GM12878 (cell line): ENCODE measurements at regions not wholly inside any gene's neighbourhood (a gene's known extent, or its start where the extent isn't known, plus 50 kb on each side); places are given as distances from the start of the nearest gene placed in this dataset.
A peak's percentile ranks its signal among the peaks of the same experiment; 100 is the strongest.

Experiments
- ATAC-seq: fragments of 200-7000 bp; cut with Tn5 transposase; 3 replicates; pipeline ENCODE4 v1.9.1; 2020; ENCODE audit warnings: mild to moderate bottlenecking, moderate library complexity
- BruUV-seq: library from RNA; stranded (reverse); fragments of 400-500 nt; replicated peaks from 2 replicates; lab custom pipeline; 2021; lab: Mats Ljungman, UMichigan
- CTCF ChIA-PET: fragments of 300-600 bp; sonication (Branson Sonifier 250); formaldehyde crosslinking; extraction: SDS; loops from one replicate; lab custom pipeline; 2021; ENCODE audit warnings: inconsistent platforms; lab: Yijun Ruan, JAX
- POLR2A ChIA-PET: fragments of 350-600 bp; formaldehyde crosslinking; extraction: SDS; loops from one replicate; lab custom pipeline; 2021; ENCODE audit warnings: inconsistent platforms; lab: Charles Lee
- RAD21 ChIA-PET: fragments of 300-600 bp; sonication (Branson Sonifier 250); formaldehyde crosslinking; loops from one replicate; lab custom pipeline; 2023; ENCODE audit warnings: antibody characterized with exemption; ENCODE audit not compliant: unreplicated experiment; lab: Charles Lee
- SMC1A ChIA-PET: fragments of 300-600 bp; sonication (Branson Sonifier 250); formaldehyde crosslinking; loops from one replicate; lab custom pipeline; 2023; ENCODE audit not compliant: unreplicated experiment, uncharacterized antibody; lab: Charles Lee
- DNase-seq: peaks from one replicate; pipeline ENCODE4 v3.0.0-alpha.2; 2011; ENCODE audit warnings: low read depth, low spot score
- FAIRE-seq: peaks from 3 replicates; lab custom pipeline; 2011; peaks lifted over from hg19 to GRCh38; lab: Jason Lieb, UNC
- H2AFZ ChIP-seq: 2 replicates; pipeline ENCODE4 v1.6.0; 2011; ENCODE audit warnings: low read depth, low read length, control low read depth; ENCODE audit not compliant: control insufficient read depth
- H3K27ac ChIP-seq: 2 replicates; pipeline ENCODE4 v1.5.1; 2011; ENCODE audit warnings: control low read depth; ENCODE audit not compliant: control insufficient read depth, insufficient read depth
- H3K27me3 ChIP-seq, 2 experiments: replicated peaks in 1 of 2; 2 replicates each; pipeline versions ENCODE4 v1.6.0 to v1.6.1; 2011; ENCODE audit warnings: low read length in 1 of 2; ENCODE audit not compliant: control insufficient read depth in 2 of 2, insufficient read depth in 2 of 2
- H3K36me3 ChIP-seq, 2 experiments: 2 replicates each; pipeline ENCODE4 v1.5.1; 2011; ENCODE audit warnings: low read length in 1 of 2; ENCODE audit not compliant: control insufficient read depth in 2 of 2, insufficient read depth in 2 of 2
- H3K4me1 ChIP-seq: 2 replicates; pipeline ENCODE4 v1.6.1; 2011; ENCODE audit warnings: mild to moderate bottlenecking, low read length, moderate library complexity, mixed read lengths; ENCODE audit not compliant: control insufficient read depth, insufficient read depth
- H3K4me2 ChIP-seq: 2 replicates; pipeline ENCODE4 v1.6.0; 2011; ENCODE audit warnings: control low read depth; ENCODE audit not compliant: control insufficient read depth, insufficient read depth
- H3K4me3 ChIP-seq: fragments of 200-600 bp; sonication (generic); 2 replicates; pipeline ENCODE4 v1.5.1; 2016
- H3K79me2 ChIP-seq: 2 replicates; pipeline ENCODE4 v1.6.0; 2011; ENCODE audit warnings: low read length; ENCODE audit not compliant: control insufficient read depth, insufficient read depth
- H3K9ac ChIP-seq: 2 replicates; pipeline ENCODE4 v1.8.0; 2011; ENCODE audit warnings: low read length, control low read depth, mixed read lengths; ENCODE audit not compliant: control insufficient read depth, insufficient read depth
- H3K9me3 ChIP-seq: replicated peaks from 3 replicates; pipeline ENCODE4 v1.5.1; 2011; ENCODE audit warnings: mild to moderate bottlenecking, low read length; ENCODE audit not compliant: control insufficient read depth, insufficient read depth
- H4K20me1 ChIP-seq: 2 replicates; pipeline ENCODE4 v1.6.0; 2011; ENCODE audit not compliant: control insufficient read depth, insufficient read depth
- CHD4 ChIP-seq: fragments of 200-600 bp; sonication (generic); IDR thresholded peaks from 2 replicates; pipeline ENCODE4 v1.6.1; 2016; ENCODE audit warnings: mild to moderate bottlenecking
- CTCF ChIP-seq, 3 experiments: IDR thresholded peaks in 2 of 3; conservative IDR thresholded peaks in 1 of 3; 2 replicates each; pipeline ENCODE4 v1.5.1; 2011; ENCODE audit warnings: low read depth in 3 of 3, low read length in 3 of 3, mild to moderate bottlenecking in 3 of 3, control low read depth in 2 of 3, moderate library complexity in 2 of 3, inconsistent platforms in 1 of 3, mixed read lengths in 1 of 3; ENCODE audit not compliant: control insufficient read depth in 2 of 3, insufficient read depth in 1 of 3; ENCODE audit errors: extremely low read depth in 1 of 3
- SIN3A ChIP-seq: IDR thresholded peaks from 2 replicates; pipeline ENCODE4 v1.6.1; 2012; ENCODE audit warnings: low read depth, low read length, improper control_type of control experiment
- TBL1XR1 ChIP-seq: IDR thresholded peaks from 2 replicates; pipeline ENCODE4 v1.6.1; 2012; ENCODE audit warnings: low read depth, low read length, improper control_type of control experiment
- WGBS: methylation state at CpG from one replicate; pipeline ENCODE4 v1.1.6; 2016; ENCODE audit warnings: low lambda C conversion rate; ENCODE audit not compliant: insufficient replicate concordance, insufficient coverage; ENCODE audit errors: missing lambda C conversion rate; 5-methylcytosine and 5-hydroxymethylcytosine counted together
- in situ Hi-C: fragments of 300-500 bp; cut with MboI; formaldehyde crosslinking; loops from 9 replicates; pipeline ENCODE4 v1.14.3; 2018; ENCODE audit warnings: mixed read lengths
- intact Hi-C: fragments of 100-400 bp; cut with micrococcal nuclease; formaldehyde crosslinking; loops from one replicate; pipeline ENCODE4 v1.14.2; 2022; ENCODE audit not compliant: unreplicated experiment
- TF ChIP-seq, protein P1 (sequence below): fragments of 450-650 bp; formaldehyde crosslinking; IDR thresholded peaks from 2 replicates; pipeline ENCODE4 v1.5.0; 2022; ENCODE audit warnings: mild to moderate bottlenecking, missing genetic modification characterization

- in situ Hi-C loops: no loop called here
- no peaks in the 10 kb centered on the region for H4K20me1 ChIP-seq
- POLR2A ChIA-PET: no interaction called here
- peaks cover 0 to 3% of the 10 kb centered on the region in 2 experiments; a peak in 1 of 4 replicates for H3K27me3 ChIP-seq
- DNase-seq (no peak), ATAC-seq (no peak), FAIRE-seq (no peak)
- no peaks in the 10 kb centered on the region for H3K9me3 ChIP-seq
- no peak for TF ChIP-seq SIN3A
- TF ChIP-seq, protein P1, sequence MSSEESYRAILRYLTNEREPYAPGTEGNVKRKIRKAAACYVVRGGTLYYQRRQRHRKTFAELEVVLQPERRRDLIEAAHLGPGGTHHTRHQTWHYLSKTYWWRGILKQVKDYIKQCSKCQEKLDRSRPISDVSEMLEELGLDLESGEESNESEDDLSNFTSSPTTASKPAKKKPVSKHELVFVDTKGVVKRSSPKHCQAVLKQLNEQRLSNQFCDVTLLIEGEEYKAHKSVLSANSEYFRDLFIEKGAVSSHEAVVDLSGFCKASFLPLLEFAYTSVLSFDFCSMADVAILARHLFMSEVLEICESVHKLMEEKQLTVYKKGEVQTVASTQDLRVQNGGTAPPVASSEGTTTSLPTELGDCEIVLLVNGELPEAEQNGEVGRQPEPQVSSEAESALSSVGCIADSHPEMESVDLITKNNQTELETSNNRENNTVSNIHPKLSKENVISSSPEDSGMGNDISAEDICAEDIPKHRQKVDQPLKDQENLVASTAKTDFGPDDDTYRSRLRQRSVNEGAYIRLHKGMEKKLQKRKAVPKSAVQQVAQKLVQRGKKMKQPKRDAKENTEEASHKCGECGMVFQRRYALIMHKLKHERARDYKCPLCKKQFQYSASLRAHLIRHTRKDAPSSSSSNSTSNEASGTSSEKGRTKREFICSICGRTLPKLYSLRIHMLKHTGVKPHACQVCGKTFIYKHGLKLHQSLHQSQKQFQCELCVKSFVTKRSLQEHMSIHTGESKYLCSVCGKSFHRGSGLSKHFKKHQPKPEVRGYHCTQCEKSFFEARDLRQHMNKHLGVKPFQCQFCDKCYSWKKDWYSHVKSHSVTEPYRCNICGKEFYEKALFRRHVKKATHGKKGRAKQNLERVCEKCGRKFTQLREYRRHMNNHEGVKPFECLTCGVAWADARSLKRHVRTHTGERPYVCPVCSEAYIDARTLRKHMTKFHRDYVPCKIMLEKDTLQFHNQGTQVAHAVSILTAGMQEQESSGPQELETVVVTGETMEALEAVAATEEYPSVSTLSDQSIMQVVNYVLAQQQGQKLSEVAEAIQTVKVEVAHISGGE: no peak
- TF ChIP-seq, all 136 proteins: peak for 0
- no peaks in the 10 kb centered on the region for H3K4me1 ChIP-seq
- no peak overlapping the region for H2AFZ ChIP-seq
- ChIA-PET CTCF (interaction anchor here (0.7 kb wide), 1 partner anchor 440 kb away, joined by 3 read pairs; no protein-coding TSS in a partner anchor), RAD21 (interaction anchor here (0.9 kb wide), 1 partner anchor 29 kb away, joined by 3 read pairs; no protein-coding TSS in a partner anchor), SMC1A (interaction anchor here (2.4 kb wide), 1 partner anchor 11 kb away, joined by 8 read pairs; no protein-coding TSS in a partner anchor)
- BruUV-seq: no TSS peak
- no peak overlapping the region for H3K9ac ChIP-seq
- no peak overlapping the region for H3K4me3 ChIP-seq
- H3K36me3 ChIP-seq: no peaks in the 10 kb centered on the region
- no peaks in the 10 kb centered on the region for H3K79me2 ChIP-seq
- intact Hi-C loops: no loop called here
- no peak overlapping the region for H3K4me2 ChIP-seq
- H3K27ac ChIP-seq: no peak overlapping the region
Measured at GRCh38 chr18:11482271-11482670, 127.1 kb upstream of the SLC35G4 start.

DNA sequence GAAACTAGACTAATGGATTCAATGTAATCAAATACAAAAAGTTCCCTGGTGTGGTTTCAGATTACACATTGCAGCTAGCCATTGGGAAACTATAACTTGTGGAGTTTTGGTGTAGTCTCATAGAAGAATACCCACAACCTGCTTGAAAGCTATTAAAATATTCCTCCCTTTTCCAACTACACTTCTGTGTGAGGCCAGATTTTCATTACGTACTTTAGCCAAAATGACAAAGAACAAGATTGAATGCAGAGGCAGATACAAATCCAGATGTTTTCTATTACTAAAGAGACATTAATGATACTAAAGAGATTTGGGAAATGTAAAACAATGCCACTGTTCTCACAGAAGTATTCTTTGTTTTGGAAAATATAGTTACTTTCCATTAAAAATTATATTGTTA lies 128.7 kb upstream of the SLC35G4 start:
- no peaks in the 10 kb centered on the region for H3K36me3 ChIP-seq
- POLR2A ChIA-PET: no interaction called here
- BruUV-seq: no TSS peak
- H3K9me3 ChIP-seq: no peaks in the 10 kb centered on the region
- CTCF ChIA-PET: interaction anchor here (1.1 to 1.6 kb wide), 3 partner anchors 75 to 791 kb away, joined by 3 to 4 read pairs (median 3); no protein-coding TSS in a partner anchor
- intact Hi-C loops: no loop called here
- ATAC-seq: no peak
- WGBS: 47% methylated on average over 1 of the region's 1 CpG
- no peaks in the 10 kb centered on the region for H3K79me2 ChIP-seq
- RAD21 ChIA-PET: no interaction called here
- no peak overlapping the region for H3K4me2 ChIP-seq
- H3K27ac ChIP-seq: no peak overlapping the region
- no peaks in the 10 kb centered on the region for H3K4me1 ChIP-seq
- TF ChIP-seq TBL1XR1: no peak
- TF ChIP-seq CTCF (IDR thresholded peaks at IDR 0.05 in 2 of 3, conservative IDR thresholded peaks at IDR 0.05 in 1 of 3; ENCODE audit: control insufficient read depth in 2 of 3, extremely low read depth in 1 of 3, insufficient read depth in 1 of 3, low read depth in 3 of 3, low read length in 3 of 3): no peak
- no peak for TF ChIP-seq CHD4
- TF ChIP-seq, all 136 proteins: peak for 0
- H3K4me3 ChIP-seq: no peak overlapping the region
- in situ Hi-C loops: no loop called here
- H3K27me3 ChIP-seq: peaks cover 0 to 3% of the 10 kb centered on the region in 2 experiments; a peak in 1 of 4 replicates
- no peak for DNase-seq
- peak; percentile 41 for FAIRE-seq
- no peaks in the 10 kb centered on the region for H4K20me1 ChIP-seq
- no peak overlapping the region for H3K9ac ChIP-seq
- no peak overlapping the region for H2AFZ ChIP-seq
- SMC1A ChIA-PET: interaction anchor here (0.6 to 2.4 kb wide), 4 partner anchors 10 to 202 kb away, joined by 3 to 8 read pairs (median 4); no protein-coding TSS in a partner anchor
